ENCODE measurements at regions not wholly inside any gene's neighbourhood (a gene's known extent, or its start where the extent isn't known, plus 50 kb on each side); places are given as distances from the start of the nearest gene placed in this dataset.

- Histone ChIP-seq H3K4me2 (ENCODE audit: low read depth, low read length, poor library complexity, severe bottlenecking) (no peak overlapping the region), H4K20me1 (ENCODE audit: low read depth, low read length) (no peaks in the 10 kb centered on the region), H3K79me2 (ENCODE audit: insufficient read depth, low read length) (no peaks in the 10 kb centered on the region), H3K4me3 (ENCODE audit: insufficient read depth, low read length, poor library complexity, severe bottlenecking) (no peak overlapping the region), H2AFZ (ENCODE audit: low read depth, low read length, severe bottlenecking) (no peak overlapping the region), H3K27ac (ENCODE audit: low read depth, low read length) (no peak overlapping the region), H3K36me3 (ENCODE audit: low read length) (no peaks in the 10 kb centered on the region), H3K9me3 (ENCODE audit: insufficient read depth, low read length) (no peaks in the 10 kb centered on the region), H3K9me2 (replicated peaks; ENCODE audit: insufficient read depth, low read length) (no peaks in the 10 kb centered on the region), H3F3A (ENCODE audit: insufficient read depth) (no peaks in the 10 kb centered on the region), H3K9ac (ENCODE audit: low read length) (no peak overlapping the region), H3K27me3 (ENCODE audit: low read length) (no peaks in the 10 kb centered on the region)
- TF ChIP-seq CTCF (IDR thresholded peaks at IDR 0.05; ENCODE audit: insufficient read depth, low read length, poor library complexity, severe bottlenecking), result no peak
- no peak for TF ChIP-seq EZH2phosphoT487 (conservative IDR thresholded peaks at IDR 0.05; ENCODE audit: low read length)
These were observed 630.3 kb downstream of the TBC1D22A start for GRCh38 chr22:47392729-47393128.

GRCh38 chr22:47392054-47392347 lies 629.6 kb downstream of the TBC1D22A start:
- Histone ChIP-seq H3K4me2 (ENCODE audit: low read depth, low read length, poor library complexity, severe bottlenecking) (no peak overlapping the region), H3K36me3 (ENCODE audit: low read length) (no peaks in the 10 kb centered on the region), H3K27me3 (ENCODE audit: low read length) (no peaks in the 10 kb centered on the region), H4K20me1 (ENCODE audit: low read depth, low read length) (no peaks in the 10 kb centered on the region), H2AFZ (ENCODE audit: low read depth, low read length, severe bottlenecking) (no peak overlapping the region), H3K27ac (ENCODE audit: low read depth, low read length) (no peak overlapping the region), H3K9me2 (replicated peaks; ENCODE audit: insufficient read depth, low read length) (no peaks in the 10 kb centered on the region), H3K9me3 (ENCODE audit: insufficient read depth, low read length) (no peaks in the 10 kb centered on the region), H3F3A (ENCODE audit: insufficient read depth) (no peaks in the 10 kb centered on the region), H3K4me3 (ENCODE audit: insufficient read depth, low read length, poor library complexity, severe bottlenecking) (no peak overlapping the region), H3K79me2 (ENCODE audit: insufficient read depth, low read length) (no peaks in the 10 kb centered on the region), H3K9ac (ENCODE audit: low read length) (no peak overlapping the region)
- TF ChIP-seq CTCF (IDR thresholded peaks at IDR 0.05; ENCODE audit: insufficient read depth, low read length, poor library complexity, severe bottlenecking) (no peak), EZH2phosphoT487 (conservative IDR thresholded peaks at IDR 0.05; ENCODE audit: low read length) (no peak)

- Histone ChIP-seq H3K9me3 (ENCODE audit: insufficient read depth, low read length) (no peaks in the 10 kb centered on the region), H4K20me1 (ENCODE audit: low read depth, low read length) (no peaks in the 10 kb centered on the region), H3F3A (ENCODE audit: insufficient read depth) (no peaks in the 10 kb centered on the region), H3K4me3 (ENCODE audit: insufficient read depth, low read length, poor library complexity, severe bottlenecking) (no peak overlapping the region), H3K79me2 (ENCODE audit: insufficient read depth, low read length) (no peaks in the 10 kb centered on the region), H3K4me2 (ENCODE audit: low read depth, low read length, poor library complexity, severe bottlenecking) (no peak overlapping the region), H2AFZ (ENCODE audit: low read depth, low read length, severe bottlenecking) (no peak overlapping the region), H3K9ac (ENCODE audit: low read length) (no peak overlapping the region), H3K9me2 (replicated peaks; ENCODE audit: insufficient read depth, low read length) (no peaks in the 10 kb centered on the region), H3K36me3 (ENCODE audit: low read length) (no peaks in the 10 kb centered on the region), H3K27ac (ENCODE audit: low read depth, low read length) (no peak overlapping the region), H3K27me3 (ENCODE audit: low read length) (no peaks in the 10 kb centered on the region)
- TF ChIP-seq CTCF (IDR thresholded peaks at IDR 0.05; ENCODE audit: insufficient read depth, low read length, poor library complexity, severe bottlenecking) (no peak), EZH2phosphoT487 (conservative IDR thresholded peaks at IDR 0.05; ENCODE audit: low read length) (no peak)
These were observed 629.0 kb downstream of the TBC1D22A start for GRCh38 chr22:47391169-47392053.
